CD4-positive, CD25-positive, alpha-beta regulatory T cell (primary cell): ENCODE measurements at regions not wholly inside any gene's neighbourhood (a gene's known extent, or its start where the extent isn't known, plus 50 kb on each side); places are given as distances from the start of the nearest gene placed in this dataset.
"Not testable (repeated sequence)": the region's sequence is repeated elsewhere in the genome, so short reads cannot be mapped to it uniquely, and the experiment has no call there.

ENCODE experiments used
- ATAC-seq, 2 donors: fragments of 150-1000 bp; cut with Tn5 transposase; one replicate each; pipeline ENCODE4 v1.10.0; 2021; ENCODE audit warnings: low read depth in 2 of 2, moderate number of reproducible peaks in 2 of 2, moderate library complexity in 1 of 2
- DNase-seq, 3 donors: peaks; one replicate each; pipeline versions ENCODE4 v3.0.0 to v3.0.0-alpha.2; 2012 to 2022; ENCODE audit warnings: mixed read lengths in 1 of 3
- H3K27ac ChIP-seq: one replicate; pipeline ENCODE4 v1.7.0; 2013; ENCODE audit warnings: mild to moderate bottlenecking, low read length; ENCODE audit not compliant: insufficient read depth, poor library complexity, severe bottlenecking
- H3K27me3 ChIP-seq: one replicate; pipeline ENCODE4 v1.7.0; 2013; ENCODE audit warnings: low read length; ENCODE audit not compliant: control insufficient read depth, insufficient read depth
- H3K36me3 ChIP-seq: one replicate; pipeline ENCODE4 v1.7.0; 2013; ENCODE audit warnings: mild to moderate bottlenecking, low read length, moderate library complexity; ENCODE audit not compliant: control insufficient read depth, insufficient read depth
- H3K4me1 ChIP-seq: 2 replicates; pipeline ENCODE4 v1.7.0; 2013; ENCODE audit warnings: mild to moderate bottlenecking, low read length; ENCODE audit not compliant: insufficient read depth, control insufficient read depth, poor library complexity, severe bottlenecking
- H3K4me3 ChIP-seq: one replicate; pipeline ENCODE4 v1.7.0; 2013; ENCODE audit warnings: low read depth, mild to moderate bottlenecking, low read length, moderate library complexity
- H3K9me3 ChIP-seq, 2 experiments: 1 replicate in 1 of 2; 2 replicates in 1 of 2; pipeline ENCODE4 v1.7.0; 2013; ENCODE audit warnings: low read length in 2 of 2, mild to moderate bottlenecking in 1 of 2, moderate library complexity in 1 of 2; ENCODE audit not compliant: control insufficient read depth in 2 of 2
- H3K27ac Mint-ChIP-seq, 3 donors: one replicate each; pipeline ENCODE4 v1.8.0; 2020 to 2022; ENCODE audit warnings: mild to moderate bottlenecking in 3 of 3, mixed read lengths in 3 of 3, moderate library complexity in 2 of 3
- H3K27me3 Mint-ChIP-seq: one replicate; pipeline ENCODE4 v1.8.0; 2022; ENCODE audit warnings: mild to moderate bottlenecking, mixed read lengths
- H3K36me3 Mint-ChIP-seq: one replicate; pipeline ENCODE4 v1.8.0; 2020; ENCODE audit warnings: mixed read lengths
- H3K4me1 Mint-ChIP-seq, 4 donors: one replicate each; pipeline ENCODE4 v1.8.0; 2020 to 2022; ENCODE audit warnings: mixed read lengths in 4 of 4, mild to moderate bottlenecking in 1 of 4
- H3K4me3 Mint-ChIP-seq, 4 donors: one replicate each; pipeline ENCODE4 v1.8.0; 2020 to 2022; ENCODE audit warnings: mild to moderate bottlenecking in 4 of 4, mixed read lengths in 4 of 4, moderate library complexity in 3 of 4
- H3K9me3 Mint-ChIP-seq, 7 donors: one replicate each; pipeline ENCODE4 v1.8.0; 2020 to 2022; ENCODE audit warnings: mixed read lengths in 7 of 7, mild to moderate bottlenecking in 3 of 7, moderate library complexity in 2 of 7

DNA sequence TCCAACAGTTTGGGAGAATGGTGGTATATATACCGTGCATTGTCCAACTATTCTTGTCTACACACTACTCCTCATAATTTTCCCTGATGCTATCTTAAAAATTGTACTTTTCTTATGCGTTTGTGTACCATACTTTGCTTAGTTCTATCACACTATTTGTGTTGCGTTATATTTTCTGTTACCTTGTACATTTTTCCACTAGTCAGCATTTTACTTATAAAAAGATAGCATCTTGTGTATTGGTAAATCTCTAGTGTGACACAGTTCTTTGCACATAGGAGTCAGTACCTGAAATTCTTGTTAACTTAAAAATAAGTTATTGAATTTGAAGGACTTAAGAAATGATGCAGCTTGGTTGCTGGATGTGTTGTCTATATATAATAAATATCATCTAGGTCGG, 201.8 kb upstream of the LMO3 start:
- ATAC-seq, result no peak
- DNase-seq, result no peak
- no peak overlapping the region for H3K27ac ChIP-seq
- H3K27me3 ChIP-seq, result no peaks in the 10 kb centered on the region
- no peaks in the 10 kb centered on the region for H3K9me3 ChIP-seq
- no peaks in the 10 kb centered on the region for H3K4me1 ChIP-seq
- Mint-ChIP-seq H3K4me3 (no peak overlapping the region), H3K9me3 (peaks cover 3 to 21% (median 14%) of the 10 kb centered on the region in 7 donors), H3K36me3 (no peaks in the 10 kb centered on the region), H3K27ac (no peak overlapping the region), H3K4me1 (no peaks in the 10 kb centered on the region), H3K27me3 (no peaks in the 10 kb centered on the region)
- H3K36me3 ChIP-seq, result no peaks in the 10 kb centered on the region
- H3K4me3 ChIP-seq, result no peak overlapping the region

DNA sequence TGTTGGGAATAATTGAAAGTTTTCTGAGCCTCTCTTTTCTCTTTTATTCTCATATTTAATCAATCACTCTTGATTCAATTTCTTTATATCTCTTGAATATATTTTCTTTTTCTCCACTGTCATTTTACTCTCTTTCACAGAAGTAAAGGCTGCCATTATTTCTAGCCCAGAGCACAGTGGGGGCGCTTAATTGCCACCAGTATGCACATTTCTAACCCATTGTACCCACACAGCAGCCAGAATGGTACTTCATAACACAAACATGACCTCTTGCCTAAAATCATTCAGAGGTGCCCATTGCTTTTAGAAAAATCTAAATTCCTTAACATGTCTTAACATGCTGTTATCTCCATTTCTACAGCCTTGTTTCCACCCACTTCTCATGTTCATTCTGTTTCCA, 190.2 kb upstream of the LMO3 start:
- H3K4me3 ChIP-seq, result no peak overlapping the region
- no peak for DNase-seq
- no peaks in the 10 kb centered on the region for H3K4me1 Mint-ChIP-seq
- H3K9me3 Mint-ChIP-seq, result peaks cover 4 to 22% (median 9%) of the 10 kb centered on the region in 7 donors
- no peak overlapping the region for H3K27ac ChIP-seq
- H3K27ac Mint-ChIP-seq, result no peak overlapping the region
- H3K27me3 Mint-ChIP-seq, result no peaks in the 10 kb centered on the region
- no peaks in the 10 kb centered on the region for H3K36me3 Mint-ChIP-seq
- no peaks in the 10 kb centered on the region for H3K36me3 ChIP-seq
- H3K4me1 ChIP-seq, result no peaks in the 10 kb centered on the region
- no peak overlapping the region for H3K4me3 Mint-ChIP-seq
- H3K27me3 ChIP-seq, result no peaks in the 10 kb centered on the region
- H3K9me3 ChIP-seq, result peaks cover 0 to 9% of the 10 kb centered on the region in 2 experiments
- no peak for ATAC-seq

DNA sequence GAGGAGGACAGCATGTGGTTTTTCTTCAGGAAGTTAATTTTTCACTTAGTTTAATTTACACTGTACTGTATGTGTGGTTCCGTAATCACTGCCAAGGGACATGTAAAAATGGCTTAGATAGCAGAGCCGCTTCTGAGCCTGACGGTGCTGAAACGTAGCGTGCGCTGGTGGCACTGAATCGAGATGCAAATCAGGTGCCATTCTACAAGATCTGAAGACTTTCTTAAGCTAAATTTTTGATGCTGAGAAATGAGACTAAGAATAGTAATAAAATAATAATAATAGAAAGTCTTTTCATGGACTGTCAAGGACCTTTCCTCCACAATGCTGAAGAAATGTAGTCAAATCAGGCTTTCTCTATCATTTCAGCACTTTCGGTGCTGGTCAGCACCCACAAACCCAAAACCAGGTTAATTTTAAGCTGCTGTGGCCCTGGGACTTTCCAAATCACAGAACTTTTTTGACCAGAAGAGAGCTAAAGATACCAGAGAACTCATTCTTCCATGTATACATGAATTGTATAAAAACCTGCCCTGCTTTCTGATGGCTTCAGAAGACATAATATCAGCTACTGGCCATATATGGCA, 183.3 kb upstream of the LMO3 start:
- H3K9me3 Mint-ChIP-seq, result peaks cover 3 to 20% (median 6%) of the 10 kb centered on the region in 7 donors
- no peak overlapping the region for H3K4me3 ChIP-seq
- no peak overlapping the region for H3K27ac ChIP-seq
- H3K27me3 Mint-ChIP-seq, result no peaks in the 10 kb centered on the region
- H3K4me1 Mint-ChIP-seq, result no peaks in the 10 kb centered on the region
- ATAC-seq (no peak), DNase-seq (no peak)
- H3K36me3 ChIP-seq, result no peaks in the 10 kb centered on the region
- H3K36me3 Mint-ChIP-seq, result no peaks in the 10 kb centered on the region
- H3K4me3 Mint-ChIP-seq, result no peak overlapping the region
- H3K4me1 ChIP-seq, result no peaks in the 10 kb centered on the region
- no peaks in the 10 kb centered on the region for H3K27me3 ChIP-seq
- H3K9me3 ChIP-seq, result peaks cover 3 to 8% of the 10 kb centered on the region in 2 experiments
- no peak overlapping the region for H3K27ac Mint-ChIP-seq

DNA sequence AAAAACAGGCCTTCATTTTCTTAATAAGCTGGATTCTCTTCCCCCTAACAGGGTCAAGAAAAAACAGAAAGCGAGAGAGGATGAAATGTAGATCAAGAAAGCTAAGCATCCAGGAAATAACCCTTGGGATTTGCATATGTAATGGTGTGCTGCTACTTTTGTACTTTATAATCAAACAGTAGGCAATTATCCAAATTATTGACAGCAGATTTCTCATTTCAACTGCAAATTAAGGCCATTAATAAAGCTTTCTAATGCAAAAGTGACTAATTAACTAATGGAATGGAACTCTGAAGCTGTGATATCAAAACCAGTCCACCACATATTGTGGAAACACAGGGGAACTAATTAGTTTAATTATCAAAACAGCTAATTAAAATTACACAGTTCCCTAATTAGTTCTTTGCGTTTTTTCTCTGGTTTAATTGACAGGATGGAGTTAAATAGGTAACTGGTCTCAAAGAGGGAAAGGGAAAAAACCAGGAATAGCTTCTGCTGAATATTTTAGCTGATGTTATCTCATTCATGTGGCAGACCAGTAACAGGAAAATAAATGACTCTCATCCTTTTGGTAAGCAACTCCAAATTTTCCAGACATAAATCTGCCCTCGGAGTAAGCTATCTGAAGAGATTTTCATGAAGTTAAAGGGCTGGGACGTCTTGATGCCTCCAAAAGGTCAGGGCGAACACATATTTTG, 182.7 kb upstream of the LMO3 start:
- H3K27me3 Mint-ChIP-seq, result no peaks in the 10 kb centered on the region
- H3K4me3 Mint-ChIP-seq, result no peak overlapping the region
- no peak overlapping the region for H3K27ac Mint-ChIP-seq
- H3K4me1 Mint-ChIP-seq, result no peaks in the 10 kb centered on the region
- H3K36me3 Mint-ChIP-seq, result no peaks in the 10 kb centered on the region
- peaks cover 3 to 8% of the 10 kb centered on the region in 2 experiments for H3K9me3 ChIP-seq
- H3K27me3 ChIP-seq, result no peaks in the 10 kb centered on the region
- DNase-seq (no peak), ATAC-seq (no peak)
- H3K9me3 Mint-ChIP-seq, result peaks cover 2 to 20% (median 9%) of the 10 kb centered on the region in 7 donors
- no peaks in the 10 kb centered on the region for H3K36me3 ChIP-seq
- no peaks in the 10 kb centered on the region for H3K4me1 ChIP-seq
- H3K4me3 ChIP-seq, result no peak overlapping the region
- no peak overlapping the region for H3K27ac ChIP-seq

DNA sequence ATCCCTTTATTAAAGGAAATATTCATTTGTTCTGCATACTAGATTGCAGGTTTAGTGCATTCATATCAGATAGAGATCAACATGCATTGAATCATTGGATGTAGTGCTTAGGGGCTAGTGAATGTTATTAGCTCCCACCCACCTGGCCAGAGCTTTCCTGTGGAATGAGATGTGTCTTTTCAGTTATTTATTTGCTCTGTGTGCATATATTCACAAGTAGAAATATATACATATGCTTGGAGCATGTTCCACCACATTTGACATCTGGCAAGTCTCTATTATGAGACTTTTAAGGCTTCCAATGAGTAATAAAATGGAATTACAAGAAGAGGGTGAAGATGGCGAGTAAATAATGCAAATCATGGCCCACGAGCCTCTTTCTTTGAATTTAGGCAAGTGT, 180.0 kb upstream of the LMO3 start:
- Mint-ChIP-seq H3K27ac (no peak overlapping the region), H3K9me3 (peaks cover 1 to 18% (median 8%) of the 10 kb centered on the region in 7 donors), H3K27me3 (no peaks in the 10 kb centered on the region), H3K4me1 (no peaks in the 10 kb centered on the region), H3K4me3 (no peak overlapping the region), H3K36me3 (no peaks in the 10 kb centered on the region)
- no peak for ATAC-seq
- H3K27ac ChIP-seq, result no peak overlapping the region
- H3K4me1 ChIP-seq, result no peaks in the 10 kb centered on the region
- H3K36me3 ChIP-seq, result no peaks in the 10 kb centered on the region
- H3K9me3 ChIP-seq, result peaks cover 0 to 9% of the 10 kb centered on the region in 2 experiments
- no peak overlapping the region for H3K4me3 ChIP-seq
- H3K27me3 ChIP-seq, result no peaks in the 10 kb centered on the region
- DNase-seq, result no peak

DNA sequence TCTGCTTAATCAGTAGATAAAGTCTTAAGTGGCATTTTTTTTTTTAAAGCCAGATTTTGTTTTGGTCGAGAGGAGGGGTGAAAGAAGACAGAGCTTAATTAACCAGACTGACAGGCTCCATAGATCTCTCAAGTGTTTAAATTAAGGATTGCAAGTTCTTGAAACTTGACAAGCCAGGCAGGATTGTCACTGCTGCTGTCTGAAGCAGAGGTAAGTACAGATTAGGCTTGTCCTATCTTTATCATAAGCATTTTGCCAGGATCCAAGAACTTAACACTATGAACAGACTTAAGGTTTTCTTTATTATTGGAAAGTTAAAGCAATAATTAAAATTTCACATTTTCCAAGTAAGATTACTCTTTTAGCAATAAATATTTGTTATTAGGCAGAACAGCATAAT, 179.6 kb upstream of the LMO3 start:
- no peaks in the 10 kb centered on the region for H3K27me3 Mint-ChIP-seq
- H3K9me3 ChIP-seq, result peaks cover 0 to 10% of the 10 kb centered on the region in 2 experiments
- no peaks in the 10 kb centered on the region for H3K4me1 ChIP-seq
- ATAC-seq (no peak), DNase-seq (no peak)
- no peaks in the 10 kb centered on the region for H3K27me3 ChIP-seq
- no peak overlapping the region for H3K27ac ChIP-seq
- H3K36me3 ChIP-seq, result no peaks in the 10 kb centered on the region
- no peak overlapping the region for H3K27ac Mint-ChIP-seq
- no peaks in the 10 kb centered on the region for H3K4me1 Mint-ChIP-seq
- peaks cover 0 to 15% (median 8%) of the 10 kb centered on the region in 7 donors for H3K9me3 Mint-ChIP-seq
- H3K4me3 ChIP-seq, result no peak overlapping the region
- H3K4me3 Mint-ChIP-seq, result no peak overlapping the region
- no peaks in the 10 kb centered on the region for H3K36me3 Mint-ChIP-seq

DNA sequence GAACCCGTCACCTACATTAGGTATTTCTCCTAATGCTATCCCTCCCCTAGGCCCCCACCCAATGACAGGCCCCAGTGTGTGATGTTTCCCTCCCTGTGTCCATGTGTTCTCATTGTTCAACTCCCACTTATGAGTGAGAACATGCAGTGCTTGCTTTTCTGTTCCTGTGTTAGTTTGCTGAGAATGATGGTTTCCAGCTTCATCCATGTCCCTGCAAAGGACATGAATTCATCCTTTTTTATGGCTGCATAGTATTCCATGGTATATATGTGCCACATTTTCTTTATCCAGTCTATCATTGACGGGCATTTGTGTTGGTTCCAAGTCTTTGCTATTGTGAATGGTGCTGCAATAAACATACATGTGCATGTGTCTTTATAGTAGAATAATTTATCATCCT, 163.2 kb upstream of the LMO3 start:
- DNase-seq, ATAC-seq, H3K36me3 ChIP-seq, H3K27me3 Mint-ChIP-seq, H3K27me3 ChIP-seq, H3K4me1 ChIP-seq, H3K27ac ChIP-seq, H3K4me3 ChIP-seq, H3K9me3 ChIP-seq, H3K4me3 Mint-ChIP-seq, H3K4me1 Mint-ChIP-seq, H3K36me3 Mint-ChIP-seq, H3K27ac Mint-ChIP-seq: not testable (repeated sequence)
- peaks cover 3 to 41% (median 6%) of the 10 kb centered on the region in 7 donors for H3K9me3 Mint-ChIP-seq

DNA sequence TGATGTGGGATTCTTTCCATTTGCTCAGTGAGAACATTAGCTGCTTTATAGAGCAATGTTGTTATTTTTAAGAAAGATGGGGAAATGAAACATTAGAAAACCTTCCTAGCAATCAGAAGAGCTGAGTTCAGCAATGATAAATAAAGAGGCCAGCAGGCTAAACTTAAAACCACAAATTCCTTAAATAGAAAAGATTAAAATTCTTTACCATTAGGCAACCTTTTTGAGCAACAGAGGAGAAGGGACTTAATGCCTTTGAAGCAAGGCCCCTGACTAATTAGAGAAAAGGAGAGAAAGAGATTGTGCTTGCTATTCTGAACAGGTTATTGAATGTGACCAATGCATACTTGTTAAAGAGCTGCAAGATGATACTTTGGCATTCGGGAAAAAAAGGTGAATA, 160.8 kb upstream of the LMO3 start:
- Mint-ChIP-seq H3K36me3 (no peaks in the 10 kb centered on the region), H3K4me1 (peaks cover 0 to 5% (median 0%) of the 10 kb centered on the region in 4 donors), H3K4me3 (no peak overlapping the region), H3K27me3 (no peaks in the 10 kb centered on the region), H3K9me3 (peaks cover 6 to 37% (median 9%) of the 10 kb centered on the region in 7 donors), H3K27ac (no peak overlapping the region)
- no peaks in the 10 kb centered on the region for H3K9me3 ChIP-seq
- H3K36me3 ChIP-seq, result no peaks in the 10 kb centered on the region
- no peak overlapping the region for H3K27ac ChIP-seq
- no peak overlapping the region for H3K4me3 ChIP-seq
- ATAC-seq (no peak), DNase-seq (no peak)
- no peaks in the 10 kb centered on the region for H3K27me3 ChIP-seq
- no peaks in the 10 kb centered on the region for H3K4me1 ChIP-seq
